ENCODE measurements at regions not wholly inside any gene's neighbourhood (a gene's known extent, or its start where the extent isn't known, plus 50 kb on each side); places are given as distances from the start of the nearest gene placed in this dataset.

GRCh38 chr13:99055735-99056134 lies 77.9 kb upstream of the DOCK9 start:
- DNase-seq: no peak

GRCh38 chr13:99056381-99057014 lies 78.6 kb upstream of the DOCK9 start:
- no peak for DNase-seq

GRCh38 chr13:99057310-99057975 lies 79.6 kb upstream of the DOCK9 start:
- DNase-seq: no peak

- no peak for DNase-seq
Observed at GRCh38 chr13:99058527-99059495, 80.9 kb upstream of the DOCK9 start.

GRCh38 chr13:99059498-99060075 lies 81.7 kb upstream of the DOCK9 start:
- DNase-seq: no peak

GRCh38 chr13:99061411-99061810 lies 83.5 kb upstream of the DOCK9 start:
- no peak for DNase-seq

- no peak for DNase-seq
Observed at GRCh38 chr13:99062593-99062992, 84.7 kb upstream of the DOCK9 start.

GRCh38 chr13:99063178-99063577 lies 85.3 kb upstream of the DOCK9 start:
- no peak for DNase-seq

- no peak for DNase-seq
Observed at GRCh38 chr13:99063952-99064351, 86.1 kb upstream of the DOCK9 start.

- DNase-seq: no peak
Observed at GRCh38 chr13:99064624-99065234, 86.9 kb upstream of the DOCK9 start.

- DNase-seq: no peak
Observed at GRCh38 chr13:99065235-99066015, 87.6 kb upstream of the DOCK9 start.

- DNase-seq: no peak
Observed at GRCh38 chr13:99066219-99066618, 88.4 kb upstream of the DOCK9 start.

GRCh38 chr13:99067159-99067985 lies 89.5 kb upstream of the DOCK9 start:
- DNase-seq: no peak

GRCh38 chr13:99071211-99071610 lies 93.3 kb upstream of the DOCK9 start:
- DNase-seq: no peak

GRCh38 chr13:99071666-99072065 lies 93.8 kb upstream of the DOCK9 start:
- DNase-seq: no peak

GRCh38 chr13:99072356-99072755 lies 94.5 kb upstream of the DOCK9 start:
- DNase-seq: no peak

- no peak for DNase-seq
Observed at GRCh38 chr13:99072941-99073340, 95.1 kb upstream of the DOCK9 start.

- DNase-seq: no peak
Observed at GRCh38 chr13:99074693-99075092, 96.8 kb upstream of the DOCK9 start.

- no peak for DNase-seq
Observed at GRCh38 chr13:99075268-99076191, 97.7 kb upstream of the DOCK9 start.
